Heart left ventricle (tissue), 16 donors: ENCODE measurements at regions not wholly inside any gene's neighbourhood (a gene's known extent, or its start where the extent isn't known, plus 50 kb on each side); places are given as distances from the start of the nearest gene placed in this dataset.
A peak's percentile ranks its signal among the peaks of the same experiment; 100 is the strongest.

ENCODE experiments used
- ATAC-seq, 4 donors: fragments of 200-7000 bp; cut with Tn5 transposase; one replicate each; pipeline ENCODE4 v1.9.1; 2020 to 2022; ENCODE audit warnings: moderate library complexity in 4 of 4, mild to moderate bottlenecking in 3 of 4, moderate number of reproducible peaks in 1 of 4
- DNase-seq, 5 donors: peaks; one replicate each; pipeline ENCODE4 v3.0.0-alpha.2; 2020
- H3K27ac ChIP-seq, 12 donors: fragments of 200-600 bp; sonication (generic) in 4 of 12; one replicate each; pipeline versions ENCODE4 v1.5.0 to v1.8.0; 2016 to 2022; ENCODE audit warnings: mild to moderate bottlenecking in 2 of 12
- H3K27me3 ChIP-seq, 9 donors: fragments of 200-600 bp; sonication (generic) in 2 of 9; one replicate each; pipeline versions ENCODE4 v1.5.1 to v1.8.0; 2016 to 2022; ENCODE audit warnings: mild to moderate bottlenecking in 3 of 9
- H3K36me3 ChIP-seq, 9 donors: fragments of 200-600 bp; sonication (generic) in 2 of 9; one replicate each; pipeline versions ENCODE4 v1.5.0 to v1.8.0; 2018 to 2022; ENCODE audit warnings: mild to moderate bottlenecking in 2 of 9
- H3K4me1 ChIP-seq, 12 donors: fragments of 200-600 bp; sonication (generic) in 4 of 12; one replicate each; pipeline versions ENCODE4 v1.5.0 to v1.8.0; 2016 to 2022; ENCODE audit warnings: mild to moderate bottlenecking in 3 of 12
- H3K4me3 ChIP-seq, 12 donors: fragments of 200-600 bp; sonication (generic) in 4 of 12; one replicate each; pipeline versions ENCODE4 v1.5.0 to v1.8.0; 2017 to 2022; ENCODE audit warnings: mild to moderate bottlenecking in 9 of 12, moderate library complexity in 4 of 12
- H3K9me3 ChIP-seq, 12 donors: fragments of 200-600 bp; sonication (generic) in 4 of 12; one replicate each; pipeline versions ENCODE4 v1.5.0 to v1.8.0; 2016 to 2022; ENCODE audit warnings: mild to moderate bottlenecking in 1 of 12
- POLR2A ChIP-seq, 2 donors: fragments of 450-650 bp; IDR thresholded peaks; one replicate each; pipeline ENCODE4 v1.6.1; 2017; ENCODE audit warnings: antibody characterized with exemption in 2 of 2, mild to moderate bottlenecking in 2 of 2, moderate library complexity in 2 of 2
- WGBS, 4 donors: extraction: QIAGEN DNeasy Blood & Tissue Kit in 2 of 4; methylation state at CpG; one replicate each; pipeline versions ENCODE4 v1.1.5 to v1.1.7; 2013 to 2018; 5-methylcytosine and 5-hydroxymethylcytosine counted together
- intact Hi-C, 10 donors: fragments of 100-400 bp; cut with DNase I; formaldehyde crosslinking; loops; one replicate each; pipeline versions ENCODE4 v1.11.1 to v1.14.2; 2022
- TF ChIP-seq, protein P1 (sequence below), 12 donors: fragments of 200-600 bp; sonication (generic) in 4 of 12; IDR thresholded peaks; one replicate each; pipeline versions ENCODE4 v1.5.0 to v1.8.0; 2018 to 2022; ENCODE audit warnings: antibody characterized with exemption in 12 of 12, mild to moderate bottlenecking in 5 of 12
- donor health status: ischemic (EF 13 %, LVEDD 7.1; RV severe dilation, severe dysfunction).
- donor health status: healthy with polysubstance abuse.
- donor health status: DM: no; HTN: yes; CAD: no.
- donor health status: DM: no; HTN: no; CAD: no.
- donor health status: ischemic (EF 25% LVEDD 6.9; RV normal size, moderate dysfunction).
- donor health status: ischemic (EF 25% LVEDD 5.7; RV mildly dilated, moderate dysfunction).
- donor health status: healthy.
- donor health status: DM: yes; HTN: yes; CAD: no.
- donor health status: ischemic (EF 35%, LVEDD 5.7; RV mildly dilated, moderate dysfunction).
- donor health status: nonischemic (EF 11% LVEDD 7.7; RV severe dilation, severe dysfunction).
- donor health status: DM: yes; HTN: yes; CAD: no.
- donor health status: PGD.
- donor health status: ischemic (EF 29% LVEDD 5.4; RV normal size, mild dysfunction).
- donor health status: nonischemic (EF 23%, LVEDD 6.1; RV moderate dilation, normal function).

- ATAC-seq (no peak), DNase-seq (no peak)
- no peak overlapping the region for H3K4me3 ChIP-seq
- no peak for TF ChIP-seq POLR2A (IDR thresholded peaks at IDR 0.05)
- TF ChIP-seq, protein P1, sequence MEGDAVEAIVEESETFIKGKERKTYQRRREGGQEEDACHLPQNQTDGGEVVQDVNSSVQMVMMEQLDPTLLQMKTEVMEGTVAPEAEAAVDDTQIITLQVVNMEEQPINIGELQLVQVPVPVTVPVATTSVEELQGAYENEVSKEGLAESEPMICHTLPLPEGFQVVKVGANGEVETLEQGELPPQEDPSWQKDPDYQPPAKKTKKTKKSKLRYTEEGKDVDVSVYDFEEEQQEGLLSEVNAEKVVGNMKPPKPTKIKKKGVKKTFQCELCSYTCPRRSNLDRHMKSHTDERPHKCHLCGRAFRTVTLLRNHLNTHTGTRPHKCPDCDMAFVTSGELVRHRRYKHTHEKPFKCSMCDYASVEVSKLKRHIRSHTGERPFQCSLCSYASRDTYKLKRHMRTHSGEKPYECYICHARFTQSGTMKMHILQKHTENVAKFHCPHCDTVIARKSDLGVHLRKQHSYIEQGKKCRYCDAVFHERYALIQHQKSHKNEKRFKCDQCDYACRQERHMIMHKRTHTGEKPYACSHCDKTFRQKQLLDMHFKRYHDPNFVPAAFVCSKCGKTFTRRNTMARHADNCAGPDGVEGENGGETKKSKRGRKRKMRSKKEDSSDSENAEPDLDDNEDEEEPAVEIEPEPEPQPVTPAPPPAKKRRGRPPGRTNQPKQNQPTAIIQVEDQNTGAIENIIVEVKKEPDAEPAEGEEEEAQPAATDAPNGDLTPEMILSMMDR (IDR thresholded peaks at IDR 0.05), result no peak
- H3K4me1 ChIP-seq, result peaks cover 0 to 5% (median 0%) of the 10 kb centered on the region in 12 donors
- 74 to 80% (median 77%) methylated on average over 5 of the region's 5 CpGs for WGBS, 4 donors
- no peaks in the 10 kb centered on the region for H3K36me3 ChIP-seq
- peaks cover 0 to 20% (median 3%) of the 10 kb centered on the region in 12 donors for H3K9me3 ChIP-seq
- peaks cover 0 to 28% (median 6%) of the 10 kb centered on the region in 9 donors for H3K27me3 ChIP-seq
- H3K27ac ChIP-seq, result no peak overlapping the region
- intact Hi-C loops, result no loop called here
Measured at GRCh38 chr10:42924484-42924883, 141.9 kb downstream of the BMS1 start.

DNA sequence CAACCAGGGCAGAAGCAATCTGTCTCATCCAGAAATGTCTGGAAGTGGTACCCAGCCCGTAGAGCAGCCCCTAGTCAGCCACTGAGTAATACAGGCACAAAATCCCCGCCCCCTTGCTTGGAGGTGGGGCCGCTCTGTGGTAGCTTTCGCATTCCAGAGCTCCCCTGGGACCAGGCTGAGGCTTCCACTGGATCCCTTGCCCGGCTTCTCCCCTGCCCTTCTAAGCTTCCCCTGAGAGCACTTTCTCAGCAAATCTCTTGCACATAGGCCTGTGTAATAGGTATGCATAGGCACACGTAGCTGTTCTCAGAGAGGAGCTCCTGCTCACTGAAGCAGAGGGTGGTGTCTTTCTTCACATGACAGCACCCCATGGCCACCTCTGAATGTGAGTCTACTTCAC lies 144.2 kb downstream of the BMS1 start:
- TF ChIP-seq, protein P1 (IDR thresholded peaks at IDR 0.05), result no peak
- TF ChIP-seq POLR2A (IDR thresholded peaks at IDR 0.05), result no peak
- Histone ChIP-seq H3K27me3 (peaks cover 4 to 51% (median 18%) of the 10 kb centered on the region in 9 donors), H3K27ac (no peak overlapping the region), H3K9me3 (peaks cover 0 to 13% (median 1%) of the 10 kb centered on the region in 12 donors), H3K4me3 (no peak overlapping the region), H3K36me3 (no peaks in the 10 kb centered on the region), H3K4me1 (peaks cover 0 to 5% (median 0%) of the 10 kb centered on the region in 12 donors)
- intact Hi-C loops, result no loop called here
- WGBS, 4 donors, result 19 to 26% (median 23%) methylated on average over 3 to 6 of the region's 6 CpGs
- peak in 1 of 4 donors; percentile 28 for ATAC-seq
- DNase-seq, result peak in 1 of 5 donors; percentile 40

GRCh38 chr10:42928064-42928463 lies 145.5 kb downstream of the BMS1 start:
- DNase-seq (no peak), ATAC-seq (no peak)
- Histone ChIP-seq H3K9me3 (peaks cover 0 to 2% (median 0%) of the 10 kb centered on the region in 12 donors), H3K36me3 (no peaks in the 10 kb centered on the region), H3K4me3 (no peak overlapping the region), H3K4me1 (peaks cover 0 to 8% (median 3%) of the 10 kb centered on the region in 12 donors), H3K27ac (no peak overlapping the region), H3K27me3 (peaks cover 15 to 63% (median 30%) of the 10 kb centered on the region in 9 donors)
- intact Hi-C loops, result no loop called here
- TF ChIP-seq POLR2A (IDR thresholded peaks at IDR 0.05), result no peak
- TF ChIP-seq, protein P1 (IDR thresholded peaks at IDR 0.05), result no peak
- WGBS, 4 donors, result 83 to 90% (median 85%) methylated on average over 9 of the region's 9 CpGs

DNA sequence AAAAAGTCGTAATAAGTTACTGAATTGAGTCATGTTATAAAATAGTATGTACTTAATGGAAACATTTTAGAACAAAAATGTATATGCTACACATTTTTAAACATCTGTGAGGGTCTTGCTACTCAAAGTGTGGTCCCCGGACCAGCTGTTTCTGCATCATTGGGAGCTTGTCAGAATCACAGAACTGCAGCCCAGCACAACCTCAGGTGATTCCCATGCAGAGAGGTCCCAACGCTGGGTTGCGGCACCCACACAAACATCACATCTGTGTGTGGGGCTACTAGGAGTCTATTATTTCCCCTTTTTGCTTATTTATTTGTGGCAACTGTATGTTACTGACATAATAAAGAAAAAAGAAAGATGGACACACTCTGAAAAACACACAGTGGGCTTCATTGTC lies 146.6 kb downstream of the BMS1 start:
- no peak for ATAC-seq
- intact Hi-C loops, result no loop called here

More for the DNA sequence above, 146.6 kb downstream of the BMS1 start:
- no peaks in the 10 kb centered on the region for H3K9me3 ChIP-seq
- peak in 1 of 5 donors; percentile 26 for DNase-seq
- WGBS, 4 donors, result 93 to 95% (median 94%) methylated on average over 4 of the region's 4 CpGs
- TF ChIP-seq POLR2A (IDR thresholded peaks at IDR 0.05), result no peak
- TF ChIP-seq, protein P1 (IDR thresholded peaks at IDR 0.05), result no peak
- peaks cover 0 to 18% (median 12%) of the 10 kb centered on the region in 12 donors for H3K4me1 ChIP-seq
- peaks cover 22 to 74% (median 38%) of the 10 kb centered on the region in 9 donors for H3K27me3 ChIP-seq
- no peaks in the 10 kb centered on the region for H3K36me3 ChIP-seq
- H3K4me3 ChIP-seq, result no peak overlapping the region
- H3K27ac ChIP-seq, result no peak overlapping the region
